ENCODE measurements at regions not wholly inside any gene's neighbourhood (a gene's known extent, or its start where the extent isn't known, plus 50 kb on each side); places are given as distances from the start of the nearest gene placed in this dataset.
"Not testable (repeated sequence)": the region's sequence is repeated elsewhere in the genome, so short reads cannot be mapped to it uniquely, and the experiment has no call there.

- Histone ChIP-seq H3K27me3 (no peaks in the 10 kb centered on the region), H3K27ac (no peak overlapping the region), H3K4me1 (ENCODE audit: insufficient read depth) (peaks cover 3% of the 10 kb centered on the region), H3K9me3 (ENCODE audit: low read depth) (no peaks in the 10 kb centered on the region), H3K9me2 (replicated peaks; ENCODE audit: insufficient read depth) (no peaks in the 10 kb centered on the region), H3K79me2 (no peaks in the 10 kb centered on the region), H4K20me1 (ENCODE audit: insufficient read depth, poor library complexity, severe bottlenecking) (no peaks in the 10 kb centered on the region), H2AFZ (no peak overlapping the region), H3K36me3 (replicated peaks; ENCODE audit: insufficient read depth, low read depth) (no peaks in the 10 kb centered on the region), H3K4me2 (no peak overlapping the region), H3K4me3 (no peak overlapping the region)
- no peak for TF ChIP-seq EZH2phosphoT487 (IDR thresholded peaks at IDR 0.05; ENCODE audit: low read depth, severe bottlenecking, unreplicated experiment)
- TF ChIP-seq EZH2 (IDR thresholded peaks at IDR 0.05; ENCODE audit: borderline replicate concordance): no peak
- TF ChIP-seq, protein P1, sequence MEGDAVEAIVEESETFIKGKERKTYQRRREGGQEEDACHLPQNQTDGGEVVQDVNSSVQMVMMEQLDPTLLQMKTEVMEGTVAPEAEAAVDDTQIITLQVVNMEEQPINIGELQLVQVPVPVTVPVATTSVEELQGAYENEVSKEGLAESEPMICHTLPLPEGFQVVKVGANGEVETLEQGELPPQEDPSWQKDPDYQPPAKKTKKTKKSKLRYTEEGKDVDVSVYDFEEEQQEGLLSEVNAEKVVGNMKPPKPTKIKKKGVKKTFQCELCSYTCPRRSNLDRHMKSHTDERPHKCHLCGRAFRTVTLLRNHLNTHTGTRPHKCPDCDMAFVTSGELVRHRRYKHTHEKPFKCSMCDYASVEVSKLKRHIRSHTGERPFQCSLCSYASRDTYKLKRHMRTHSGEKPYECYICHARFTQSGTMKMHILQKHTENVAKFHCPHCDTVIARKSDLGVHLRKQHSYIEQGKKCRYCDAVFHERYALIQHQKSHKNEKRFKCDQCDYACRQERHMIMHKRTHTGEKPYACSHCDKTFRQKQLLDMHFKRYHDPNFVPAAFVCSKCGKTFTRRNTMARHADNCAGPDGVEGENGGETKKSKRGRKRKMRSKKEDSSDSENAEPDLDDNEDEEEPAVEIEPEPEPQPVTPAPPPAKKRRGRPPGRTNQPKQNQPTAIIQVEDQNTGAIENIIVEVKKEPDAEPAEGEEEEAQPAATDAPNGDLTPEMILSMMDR (IDR thresholded peaks at IDR 0.05; ENCODE audit: poor library complexity): no peak
- DNase-seq (ENCODE audit: low spot score): no peak
- WGBS (ENCODE audit: low lambda C conversion rate, missing lambda C conversion rate): 98% methylated on average over 2 of the region's 2 CpGs
Observed at GRCh38 chr1:228944296-228944695, 209.0 kb downstream of the RHOU start.

- Histone ChIP-seq H3K27me3 (no peaks in the 10 kb centered on the region), H3K9me2 (replicated peaks; ENCODE audit: insufficient read depth) (no peaks in the 10 kb centered on the region), H3K36me3 (replicated peaks; ENCODE audit: insufficient read depth, low read depth) (no peaks in the 10 kb centered on the region), H3K4me2 (no peak overlapping the region), H4K20me1 (ENCODE audit: insufficient read depth, poor library complexity, severe bottlenecking) (no peaks in the 10 kb centered on the region), H3K9me3 (ENCODE audit: low read depth) (no peaks in the 10 kb centered on the region), H3K27ac (no peak overlapping the region), H2AFZ (no peak overlapping the region), H3K4me3 (no peak overlapping the region), H3K79me2 (no peaks in the 10 kb centered on the region), H3K4me1 (ENCODE audit: insufficient read depth) (peaks cover 6% of the 10 kb centered on the region)
- DNase-seq (ENCODE audit: low spot score): no peak
- 81% methylated on average over 5 of the region's 5 CpGs for WGBS (ENCODE audit: low lambda C conversion rate, missing lambda C conversion rate)
- TF ChIP-seq EZH2phosphoT487 (IDR thresholded peaks at IDR 0.05; ENCODE audit: low read depth, severe bottlenecking, unreplicated experiment): no peak
- TF ChIP-seq, protein P1 (IDR thresholded peaks at IDR 0.05; ENCODE audit: poor library complexity): no peak
- no peak for TF ChIP-seq EZH2 (IDR thresholded peaks at IDR 0.05; ENCODE audit: borderline replicate concordance)
Observed at GRCh38 chr1:228944935-228945371, 209.7 kb downstream of the RHOU start.

- H3K9me2 ChIP-seq (replicated peaks; ENCODE audit: insufficient read depth): no peaks in the 10 kb centered on the region
- no peaks in the 10 kb centered on the region for H3K9me3 ChIP-seq (ENCODE audit: low read depth)
- no peak overlapping the region for H3K27ac ChIP-seq
- WGBS (ENCODE audit: low lambda C conversion rate, missing lambda C conversion rate): 98% methylated on average over 3 of the region's 3 CpGs
- peaks cover 6% of the 10 kb centered on the region for H3K4me1 ChIP-seq (ENCODE audit: insufficient read depth)
- H2AFZ ChIP-seq: no peak overlapping the region
- H3K36me3 ChIP-seq (replicated peaks; ENCODE audit: insufficient read depth, low read depth): no peaks in the 10 kb centered on the region
- no peak overlapping the region for H3K4me3 ChIP-seq
- H4K20me1 ChIP-seq (ENCODE audit: insufficient read depth, poor library complexity, severe bottlenecking): no peaks in the 10 kb centered on the region
- TF ChIP-seq EZH2 (IDR thresholded peaks at IDR 0.05; ENCODE audit: borderline replicate concordance) (no peak), EZH2phosphoT487 (IDR thresholded peaks at IDR 0.05; ENCODE audit: low read depth, severe bottlenecking, unreplicated experiment) (no peak)
- TF ChIP-seq, protein P1 (IDR thresholded peaks at IDR 0.05; ENCODE audit: poor library complexity): no peak
- H3K27me3 ChIP-seq: no peaks in the 10 kb centered on the region
- DNase-seq (ENCODE audit: low spot score): no peak
- no peaks in the 10 kb centered on the region for H3K79me2 ChIP-seq
- H3K4me2 ChIP-seq: no peak overlapping the region
Observed at GRCh38 chr1:228945885-228946284, 210.6 kb downstream of the RHOU start.

DNA sequence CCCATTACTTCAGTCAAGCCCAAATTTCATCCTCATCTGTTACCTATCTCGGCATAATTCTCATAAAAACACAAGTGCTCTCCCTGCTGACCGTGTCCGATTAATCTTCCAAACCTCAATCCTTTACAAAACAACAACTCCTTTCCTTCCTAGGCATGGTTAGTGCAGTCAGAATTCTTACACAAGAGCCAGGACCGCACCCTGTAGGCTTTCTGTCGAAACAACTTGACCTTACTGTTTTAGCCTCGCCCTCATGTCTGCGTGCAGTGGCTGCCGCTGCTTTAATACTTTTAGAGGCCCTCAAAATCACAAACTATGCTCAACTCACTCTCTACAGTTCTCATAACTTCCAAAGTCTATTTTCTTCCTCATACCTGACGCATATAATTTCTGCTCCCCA is 214.3 kb downstream of the RHOU start:
- not testable (repeated sequence) for H3K36me3 ChIP-seq (replicated peaks; ENCODE audit: insufficient read depth, low read depth); H3K9me2 ChIP-seq (replicated peaks; ENCODE audit: insufficient read depth); H3K4me3 ChIP-seq; H3K4me1 ChIP-seq (ENCODE audit: insufficient read depth); H2AFZ ChIP-seq; H3K79me2 ChIP-seq; H3K27me3 ChIP-seq; H3K9me3 ChIP-seq (ENCODE audit: low read depth); H3K4me2 ChIP-seq; DNase-seq (ENCODE audit: low spot score); H4K20me1 ChIP-seq (ENCODE audit: insufficient read depth, poor library complexity, severe bottlenecking)
- peak overlapping the region; percentile 78 for H3K27ac ChIP-seq
- whole genome bisulfite sequencing (ENCODE audit: low lambda C conversion rate, missing lambda C conversion rate): 55% methylated on average over 9 of the region's 9 CpGs

Data from hepatocyte (in vitro differentiated cells).